SK-N-SH (cell line): ENCODE measurements at regions not wholly inside any gene's neighbourhood (a gene's known extent, or its start where the extent isn't known, plus 50 kb on each side); places are given as distances from the start of the nearest gene placed in this dataset.

Experiments
- EZH2phosphoT487 ChIP-seq: fragments of 200-600 bp; sonication (generic); IDR thresholded peaks from 2 replicates; pipeline ENCODE4 v1.6.1; 2017; ENCODE audit warnings: low read depth, mixed run types, mild to moderate bottlenecking, antibody characterized with exemption, moderate library complexity, borderline replicate concordance
- FOXJ3 ChIP-seq: sonication (generic); formaldehyde crosslinking; IDR thresholded peaks from 2 replicates; pipeline ENCODE4 v1.5.1; 2020; ENCODE audit warnings: mild to moderate bottlenecking, missing genetic modification reagents
- FOXM1 ChIP-seq: IDR thresholded peaks from 2 replicates; pipeline ENCODE4 v1.4.0; 2012; ENCODE audit warnings: low read depth, mild to moderate bottlenecking
- JUND ChIP-seq: IDR thresholded peaks from 2 replicates; pipeline ENCODE4 v1.4.0; 2012
- POLR2AphosphoS5 ChIP-seq: IDR thresholded peaks from 2 replicates; pipeline ENCODE4 v1.6.1; 2012; ENCODE audit warnings: low read depth, low read length
- REST ChIP-seq: IDR thresholded peaks from 2 replicates; pipeline ENCODE4 v1.6.1; 2012; ENCODE audit warnings: mild to moderate bottlenecking, low read depth, low read length, moderate library complexity
- TAF1 ChIP-seq: IDR thresholded peaks from 2 replicates; pipeline ENCODE4 v1.6.1; 2012; ENCODE audit warnings: low read depth, mild to moderate bottlenecking, low read length, moderate library complexity, borderline replicate concordance
- TCF12 ChIP-seq: IDR thresholded peaks from 2 replicates; pipeline ENCODE4 v1.4.0; 2012

- TF ChIP-seq FOXJ3 (CRISPR knock-in tag), result no peak
- no peak for TF ChIP-seq POLR2AphosphoS5
- TF ChIP-seq EZH2phosphoT487, result no peak
- TF ChIP-seq FOXM1, result no peak
- TF ChIP-seq REST, result no peak
- TF ChIP-seq TAF1, result no peak
- no peak for TF ChIP-seq TCF12
- TF ChIP-seq JUND, result no peak
Observed at GRCh38 chr2:53442093-53442492, 325.5 kb upstream of the CHAC2 start.
